ENCODE measurements at regions not wholly inside any gene's neighbourhood (a gene's known extent, or its start where the extent isn't known, plus 50 kb on each side); places are given as distances from the start of the nearest gene placed in this dataset.

- no peak for TF ChIP-seq CTCF (conservative IDR thresholded peaks at IDR 0.05)
- no peak for TF ChIP-seq EZH2 (IDR thresholded peaks at IDR 0.05; ENCODE audit: low read depth)
Measured at GRCh38 chr16:22688463-22688862, 125.5 kb upstream of the HS3ST2 start.
